WERI-Rb-1 (cell line): ENCODE measurements at regions not wholly inside any gene's neighbourhood (a gene's known extent, or its start where the extent isn't known, plus 50 kb on each side); places are given as distances from the start of the nearest gene placed in this dataset.
"Not testable (repeated sequence)": the region's sequence is repeated elsewhere in the genome, so short reads cannot be mapped to it uniquely, and the experiment has no call there.

ENCODE experiments used
- DNase-seq: peaks from one replicate; pipeline ENCODE4 v3.0.0-alpha.2; 2020
- H3K27ac ChIP-seq: fragments of 250-450 bp; sonication (Bioruptor Pico); 2 replicates; pipeline ENCODE4 v1.5.1; 2020; ENCODE audit warnings: mild to moderate bottlenecking, moderate library complexity
- H3K27me3 ChIP-seq: fragments of 250-450 bp; sonication (Bioruptor Pico); 2 replicates; pipeline ENCODE4 v1.5.1; 2021; ENCODE audit warnings: mild to moderate bottlenecking, low read depth, moderate library complexity; ENCODE audit not compliant: insufficient read depth, severe bottlenecking
- H3K36me3 ChIP-seq: fragments of 250-450 bp; sonication (Bioruptor Pico); 2 replicates; pipeline ENCODE4 v1.5.1; 2020; ENCODE audit warnings: mild to moderate bottlenecking, moderate library complexity
- H3K4me3 ChIP-seq: 2 replicates; pipeline ENCODE4 v1.5.1; 2011; ENCODE audit warnings: low read depth, mild to moderate bottlenecking, control low read depth, low read length
- H3K9me3 ChIP-seq: fragments of 250-450 bp; sonication (Bioruptor Pico); 2 replicates; pipeline ENCODE4 v1.5.1; 2021; ENCODE audit warnings: mild to moderate bottlenecking, moderate library complexity; ENCODE audit not compliant: severe bottlenecking
- TF ChIP-seq, protein P1 (sequence below): IDR thresholded peaks from 2 replicates; pipeline ENCODE4 v1.5.1; 2011; ENCODE audit warnings: low read depth, mild to moderate bottlenecking, control low read depth, inconsistent platforms, low read length

DNA sequence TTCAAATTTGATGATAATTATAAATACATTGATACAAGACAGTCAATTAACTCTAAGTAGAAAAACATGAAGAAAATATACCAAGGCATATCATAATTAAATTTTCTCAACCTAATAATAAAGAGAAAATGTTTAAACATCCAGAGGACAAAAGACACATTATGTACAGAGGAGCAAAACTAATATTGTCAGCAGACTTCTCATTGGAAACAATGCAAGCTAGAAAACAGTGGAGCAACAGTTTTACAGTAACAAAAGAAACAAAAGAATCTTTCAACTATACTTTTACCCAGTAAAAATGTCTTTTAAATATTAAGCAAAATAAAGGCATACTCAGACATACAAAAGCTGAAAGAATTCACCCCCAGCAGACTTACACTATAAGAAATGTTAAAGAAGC, 238.0 kb downstream of the TMA16 start:
- DNase-seq: no peak
- Histone ChIP-seq H3K27me3 (no peaks in the 10 kb centered on the region), H3K9me3 (no peaks in the 10 kb centered on the region), H3K4me3 (no peak overlapping the region), H3K27ac (no peak overlapping the region), H3K36me3 (no peaks in the 10 kb centered on the region)
- TF ChIP-seq, protein P1, sequence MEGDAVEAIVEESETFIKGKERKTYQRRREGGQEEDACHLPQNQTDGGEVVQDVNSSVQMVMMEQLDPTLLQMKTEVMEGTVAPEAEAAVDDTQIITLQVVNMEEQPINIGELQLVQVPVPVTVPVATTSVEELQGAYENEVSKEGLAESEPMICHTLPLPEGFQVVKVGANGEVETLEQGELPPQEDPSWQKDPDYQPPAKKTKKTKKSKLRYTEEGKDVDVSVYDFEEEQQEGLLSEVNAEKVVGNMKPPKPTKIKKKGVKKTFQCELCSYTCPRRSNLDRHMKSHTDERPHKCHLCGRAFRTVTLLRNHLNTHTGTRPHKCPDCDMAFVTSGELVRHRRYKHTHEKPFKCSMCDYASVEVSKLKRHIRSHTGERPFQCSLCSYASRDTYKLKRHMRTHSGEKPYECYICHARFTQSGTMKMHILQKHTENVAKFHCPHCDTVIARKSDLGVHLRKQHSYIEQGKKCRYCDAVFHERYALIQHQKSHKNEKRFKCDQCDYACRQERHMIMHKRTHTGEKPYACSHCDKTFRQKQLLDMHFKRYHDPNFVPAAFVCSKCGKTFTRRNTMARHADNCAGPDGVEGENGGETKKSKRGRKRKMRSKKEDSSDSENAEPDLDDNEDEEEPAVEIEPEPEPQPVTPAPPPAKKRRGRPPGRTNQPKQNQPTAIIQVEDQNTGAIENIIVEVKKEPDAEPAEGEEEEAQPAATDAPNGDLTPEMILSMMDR: no peak

GRCh38 chr4:163736876-163737275, 242.4 kb downstream of the TMA16 start:
- Histone ChIP-seq H3K4me3 (no peak overlapping the region), H3K27ac (no peak overlapping the region), H3K27me3 (no peaks in the 10 kb centered on the region), H3K9me3 (no peaks in the 10 kb centered on the region), H3K36me3 (no peaks in the 10 kb centered on the region)
- no peak for DNase-seq
- TF ChIP-seq, protein P1: no peak

GRCh38 chr4:163737846-163738245, 243.4 kb downstream of the TMA16 start:
- not testable (repeated sequence) for H3K4me3 ChIP-seq, H3K27ac ChIP-seq, H3K36me3 ChIP-seq, DNase-seq, H3K9me3 ChIP-seq, H3K27me3 ChIP-seq

DNA sequence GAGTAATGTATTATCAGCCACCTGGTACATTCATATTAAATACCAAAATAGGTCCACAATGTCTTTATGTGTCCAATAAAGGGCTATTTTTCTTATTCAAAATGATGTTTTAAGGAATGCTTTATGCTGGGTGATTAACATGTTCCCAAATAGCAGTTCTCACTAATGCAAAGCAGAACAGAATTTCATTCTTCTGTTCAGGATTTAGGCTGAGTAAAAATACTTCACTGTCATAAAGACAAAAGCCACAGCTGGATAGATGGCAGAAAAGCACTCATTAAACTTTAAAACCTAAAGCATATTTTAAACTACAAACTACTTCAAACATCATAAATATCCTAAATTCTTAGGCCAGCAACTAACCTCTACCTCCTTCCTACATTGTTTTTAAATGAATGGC, 244.0 kb downstream of the TMA16 start:
- TF ChIP-seq, protein P1: no peak
- no peaks in the 10 kb centered on the region for H3K9me3 ChIP-seq
- DNase-seq: no peak
- no peak overlapping the region for H3K27ac ChIP-seq
- H3K36me3 ChIP-seq: no peaks in the 10 kb centered on the region
- no peak overlapping the region for H3K4me3 ChIP-seq
- no peaks in the 10 kb centered on the region for H3K27me3 ChIP-seq

DNA sequence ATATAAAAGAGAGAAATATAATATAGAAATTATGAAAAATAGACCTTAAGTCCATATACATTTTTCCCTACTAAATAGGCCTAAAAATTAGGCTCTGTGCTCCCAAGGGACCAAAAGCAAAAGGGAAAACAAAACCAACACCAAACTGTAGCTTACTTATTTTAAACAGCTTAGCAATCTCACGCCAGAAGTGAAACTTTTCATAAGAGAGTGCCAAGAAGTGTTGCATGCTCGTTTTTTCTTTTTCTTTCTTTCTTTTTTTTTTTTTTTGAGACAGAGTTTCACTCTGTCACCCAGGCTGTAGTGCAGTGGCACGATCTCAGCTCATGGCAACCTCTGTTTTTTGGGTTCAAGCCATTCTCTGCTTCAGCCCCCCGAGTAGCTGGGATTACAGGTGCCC, 250.4 kb downstream of the TMA16 start:
- no peak for DNase-seq
- no peaks in the 10 kb centered on the region for H3K27me3 ChIP-seq
- H3K36me3 ChIP-seq: no peaks in the 10 kb centered on the region
- H3K27ac ChIP-seq: no peak overlapping the region
- TF ChIP-seq, protein P1: no peak
- no peak overlapping the region for H3K4me3 ChIP-seq
- H3K9me3 ChIP-seq: no peaks in the 10 kb centered on the region

DNA sequence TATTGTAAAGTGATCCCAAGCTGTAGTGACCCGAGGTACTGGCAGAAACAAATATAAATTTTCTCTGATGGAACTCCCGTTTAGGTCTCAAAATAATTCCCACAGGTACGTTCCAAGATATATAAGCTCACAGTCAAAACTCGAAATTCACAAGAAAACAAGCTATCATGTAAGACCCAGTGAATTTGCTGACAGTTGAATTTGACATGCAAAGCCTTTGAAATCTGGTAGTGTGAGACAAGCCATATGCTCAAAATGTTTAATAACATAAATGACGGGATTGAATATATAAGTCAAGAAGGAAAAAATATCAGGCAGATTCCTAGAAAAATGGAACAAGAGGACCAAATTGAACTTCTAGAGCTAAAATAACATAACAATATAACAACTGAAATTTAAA, 252.8 kb downstream of the TMA16 start:
- TF ChIP-seq, protein P1: no peak
- no peak overlapping the region for H3K27ac ChIP-seq
- no peak overlapping the region for H3K4me3 ChIP-seq
- no peak for DNase-seq
- no peaks in the 10 kb centered on the region for H3K36me3 ChIP-seq
- H3K9me3 ChIP-seq: no peaks in the 10 kb centered on the region
- no peaks in the 10 kb centered on the region for H3K27me3 ChIP-seq
